GM12878 (cell line): ENCODE measurements at regions not wholly inside any gene's neighbourhood (a gene's known extent, or its start where the extent isn't known, plus 50 kb on each side); places are given as distances from the start of the nearest gene placed in this dataset.

ENCODE experiments used
- CTCF ChIP-seq, 3 experiments: IDR thresholded peaks in 2 of 3; conservative IDR thresholded peaks in 1 of 3; 2 replicates each; pipeline ENCODE4 v1.5.1; 2011; ENCODE audit warnings: low read depth in 3 of 3, low read length in 3 of 3, mild to moderate bottlenecking in 3 of 3, control low read depth in 2 of 3, moderate library complexity in 2 of 3, inconsistent platforms in 1 of 3, mixed read lengths in 1 of 3; ENCODE audit not compliant: control insufficient read depth in 2 of 3, insufficient read depth in 1 of 3; ENCODE audit errors: extremely low read depth in 1 of 3
- EZH2 ChIP-seq: IDR thresholded peaks from 2 replicates; pipeline ENCODE4 v1.6.1; 2012; ENCODE audit warnings: low read depth, mild to moderate bottlenecking, control low read depth, inconsistent platforms, low read length, borderline replicate concordance; ENCODE audit not compliant: control insufficient read depth
- GABPA ChIP-seq: IDR thresholded peaks from 2 replicates; pipeline ENCODE4 v1.6.1; 2014; ENCODE audit warnings: antibody characterized with exemption, low read depth, mild to moderate bottlenecking, inconsistent platforms
- HDGF ChIP-seq: fragments of 450-650 bp; IDR thresholded peaks from 2 replicates; pipeline ENCODE4 v1.6.1; 2016; ENCODE audit warnings: antibody characterized with exemption
- SIN3A ChIP-seq: IDR thresholded peaks from 2 replicates; pipeline ENCODE4 v1.6.1; 2012; ENCODE audit warnings: low read depth, low read length, improper control_type of control experiment
- SP1 ChIP-seq: IDR thresholded peaks from one replicate; pipeline ENCODE4 v1.6.1; 2011; ENCODE audit warnings: low read depth, low read length

GRCh38 chr1:114208714-114209113, 55.0 kb upstream of the SYT6 start:
- TF ChIP-seq HDGF (no peak), GABPA (no peak), CTCF (IDR thresholded peaks at IDR 0.05 in 2 of 3, conservative IDR thresholded peaks at IDR 0.05 in 1 of 3; ENCODE audit: control insufficient read depth in 2 of 3, extremely low read depth in 1 of 3, insufficient read depth in 1 of 3, low read depth in 3 of 3, low read length in 3 of 3) (no peak), EZH2 (no peak), SP1 (no peak), SIN3A (no peak)
